ENCODE measurements at regions not wholly inside any gene's neighbourhood (a gene's known extent, or its start where the extent isn't known, plus 50 kb on each side); places are given as distances from the start of the nearest gene placed in this dataset.

DNA sequence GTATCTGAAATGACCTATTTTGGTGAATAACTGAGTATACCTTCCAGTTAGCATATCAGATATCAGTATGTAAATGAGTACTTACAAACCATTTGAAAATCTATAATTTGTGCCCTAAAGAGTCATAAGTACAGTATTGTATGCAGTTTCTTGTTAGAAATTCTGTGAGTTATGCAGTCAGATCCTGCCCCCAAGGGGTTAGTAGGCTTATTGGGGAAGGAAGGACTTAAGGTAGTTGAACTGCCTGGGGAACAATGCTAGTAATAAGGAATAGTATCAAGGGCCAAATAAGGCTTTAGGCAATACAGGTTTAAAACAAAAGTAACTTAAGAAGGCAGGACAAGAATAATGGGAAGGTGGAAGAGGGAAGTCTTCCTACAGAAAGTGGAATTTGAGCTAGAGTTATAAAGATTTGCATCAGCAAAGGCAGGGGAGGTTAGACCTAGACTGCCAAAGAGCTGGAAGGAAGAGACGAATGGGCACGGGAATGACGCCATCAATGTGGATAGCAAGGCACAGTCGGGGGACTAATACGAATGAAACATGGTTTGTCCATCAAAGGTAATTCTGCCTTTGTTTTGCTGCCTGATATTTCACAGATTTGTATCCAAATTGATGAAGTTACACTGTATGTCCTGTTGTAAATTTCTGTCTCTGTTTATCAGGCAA is 182.9 kb upstream of the DPYD start:
- DNase-seq = no peak

- DNase-seq = no peak
Measured at GRCh38 chr1:98102345-98103030, 181.7 kb upstream of the DPYD start.

DNA sequence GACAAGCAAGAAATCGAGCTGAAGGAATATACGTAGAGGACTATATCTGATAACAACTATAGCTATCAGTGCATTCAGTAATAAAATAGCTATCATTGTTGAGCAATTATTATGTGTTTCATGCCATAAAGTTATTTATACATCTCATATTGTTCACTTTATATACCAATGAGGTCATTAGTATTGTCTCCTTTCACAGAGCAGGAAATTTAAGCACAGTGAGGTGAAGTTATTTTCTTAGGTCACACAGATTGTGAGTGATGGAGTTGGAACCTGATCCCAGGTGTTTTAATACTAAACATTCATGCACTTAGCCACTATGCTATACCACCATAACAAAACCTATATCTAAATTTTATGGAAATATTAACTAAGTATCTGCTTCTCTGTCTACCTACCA is 180.5 kb upstream of the DPYD start:
- DNase-seq = no peak

DNA sequence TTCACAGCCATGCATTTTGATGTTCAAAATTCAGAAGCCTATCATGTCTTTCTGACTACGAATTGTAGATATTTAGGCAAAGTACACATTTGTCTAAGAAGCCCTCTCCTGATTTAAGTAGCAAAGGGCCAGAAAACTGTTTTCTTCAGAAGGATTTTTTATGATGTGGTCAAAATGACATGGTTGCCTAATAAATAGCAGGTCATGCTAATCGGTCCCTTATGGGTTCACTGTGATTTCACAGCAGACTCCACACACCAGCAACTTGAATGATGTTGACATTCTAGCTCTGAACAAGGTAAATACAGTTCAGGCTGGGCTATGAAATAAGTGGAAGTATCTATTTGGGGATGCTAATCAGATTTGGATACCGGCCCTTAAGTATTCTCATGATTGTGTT is 178.7 kb upstream of the DPYD start:
- DNase-seq = no peak

DNA sequence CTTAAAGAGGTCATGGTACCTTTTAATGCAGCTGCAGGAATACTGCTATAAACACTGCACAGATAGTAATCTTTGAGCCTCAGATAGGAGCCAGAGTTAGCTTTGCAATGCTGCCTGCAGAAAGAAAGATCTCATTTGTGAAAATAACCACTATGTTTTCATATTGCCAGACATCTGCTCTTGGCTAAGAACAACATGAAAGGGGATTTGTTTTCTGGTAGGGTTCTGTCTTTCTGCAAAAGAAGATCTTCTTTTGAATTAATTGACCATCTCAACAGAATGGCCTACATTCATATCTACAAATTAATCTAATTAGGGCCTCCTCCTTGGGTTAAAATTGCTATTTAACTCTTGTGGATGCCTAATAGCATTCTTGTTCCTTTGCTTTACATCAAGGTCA is 177.6 kb upstream of the DPYD start:
- DNase-seq = no peak

GRCh38 chr1:98090351-98090750 is 169.5 kb upstream of the DPYD start:
- DNase-seq = no peak

GRCh38 chr1:98088381-98088780 is 167.5 kb upstream of the DPYD start:
- no peak for DNase-seq

DNA sequence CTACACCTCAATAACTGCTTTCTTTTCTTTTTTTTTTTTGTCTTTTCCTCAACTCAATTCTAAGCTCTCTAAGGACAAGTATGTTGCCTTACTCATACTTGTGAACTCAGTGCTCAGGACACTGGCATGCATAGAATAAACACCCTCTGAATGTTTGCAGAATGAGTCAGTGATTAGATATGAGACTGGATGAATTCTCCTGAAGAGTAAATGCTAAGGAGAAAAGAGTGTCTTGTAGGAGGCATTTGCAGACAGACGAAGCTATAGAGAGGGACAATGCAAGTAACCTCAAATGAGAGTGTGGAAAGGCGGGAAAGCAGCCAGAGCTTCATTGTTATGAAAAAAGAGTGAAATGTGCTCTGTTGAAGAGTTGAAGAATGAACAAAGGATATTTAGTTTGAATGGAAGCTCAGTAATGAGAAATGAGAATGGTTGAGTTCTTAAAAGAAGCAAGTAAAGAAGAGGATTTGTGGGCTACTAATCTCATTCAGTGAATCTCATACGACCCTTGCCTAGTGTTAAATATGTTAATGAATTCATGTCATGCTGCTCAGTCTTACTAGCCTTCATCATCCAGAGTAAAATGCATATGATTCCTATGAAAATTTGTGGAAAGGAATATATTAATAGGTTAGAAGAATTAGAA is 166.1 kb upstream of the DPYD start:
- no peak for DNase-seq

GRCh38 chr1:98086156-98086555 is 165.3 kb upstream of the DPYD start:
- no peak for DNase-seq

- no peak for DNase-seq
Measured at GRCh38 chr1:98084188-98084587, 163.4 kb upstream of the DPYD start.

DNA sequence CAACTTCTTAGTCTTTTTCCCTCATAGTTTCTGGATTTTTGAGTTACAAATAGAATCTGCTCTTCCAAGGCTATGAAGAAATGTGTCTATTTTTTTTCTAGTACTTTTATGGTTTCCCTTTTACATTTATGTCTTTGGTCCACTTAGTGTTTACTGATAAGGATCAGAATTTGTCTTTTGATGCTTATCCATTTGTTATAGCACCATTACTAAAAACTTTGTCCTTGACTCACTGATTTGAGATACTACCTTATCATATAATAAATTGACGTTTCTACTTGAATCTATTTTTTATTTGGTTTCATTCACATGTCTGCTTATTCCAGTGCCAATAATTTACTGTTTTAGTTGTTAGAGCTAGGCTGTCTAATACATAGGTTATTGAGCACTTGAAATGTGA is 161.1 kb upstream of the DPYD start:
- DNase-seq = no peak

- no peak for DNase-seq
Measured at GRCh38 chr1:98078596-98078995, 157.8 kb upstream of the DPYD start.

DNA sequence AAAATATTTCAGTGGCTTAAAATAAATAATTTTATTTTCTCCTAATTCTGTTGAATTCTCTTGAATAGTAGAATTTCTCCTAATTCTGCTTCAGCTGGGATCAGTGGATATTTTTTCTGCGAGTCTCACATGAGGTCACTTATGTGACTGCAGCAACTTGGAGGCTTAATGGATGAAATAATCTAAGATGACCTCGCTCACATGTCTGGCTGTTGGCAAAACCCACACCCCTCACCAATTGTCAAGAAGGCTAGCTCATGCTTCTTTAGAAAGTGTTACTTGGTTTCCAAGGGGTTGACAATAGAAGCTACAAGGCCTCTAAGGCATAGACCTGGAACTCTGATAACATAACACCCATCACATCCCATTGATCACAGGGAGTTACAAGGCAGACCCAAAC is 156.9 kb upstream of the DPYD start:
- no peak for DNase-seq

GRCh38 chr1:98075626-98076025 is 154.8 kb upstream of the DPYD start:
- DNase-seq = no peak

DNA sequence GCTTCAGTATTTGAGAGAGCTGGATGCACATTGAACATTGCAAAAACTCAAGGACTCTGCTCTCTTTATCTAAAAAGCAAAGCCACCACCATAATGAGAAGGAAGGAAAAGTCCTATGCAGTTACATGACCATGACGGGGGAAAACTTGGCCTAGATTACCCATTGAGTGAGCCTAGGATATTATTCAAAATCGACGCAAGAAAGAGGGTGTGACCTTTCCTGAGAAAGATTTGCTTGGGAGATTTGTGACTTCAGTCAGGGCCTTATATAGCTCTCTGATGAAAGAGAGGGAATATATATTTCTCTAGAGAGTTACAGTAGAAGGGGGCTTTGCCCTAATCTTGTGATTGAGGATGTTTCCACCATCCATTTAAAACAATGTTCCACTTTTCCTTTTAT is 153.0 kb upstream of the DPYD start:
- DNase-seq = no peak

- DNase-seq = no peak
Measured at GRCh38 chr1:98073106-98073505, 152.3 kb upstream of the DPYD start.

- no peak for DNase-seq
Measured at GRCh38 chr1:98072047-98072446, 151.2 kb upstream of the DPYD start.

DNA sequence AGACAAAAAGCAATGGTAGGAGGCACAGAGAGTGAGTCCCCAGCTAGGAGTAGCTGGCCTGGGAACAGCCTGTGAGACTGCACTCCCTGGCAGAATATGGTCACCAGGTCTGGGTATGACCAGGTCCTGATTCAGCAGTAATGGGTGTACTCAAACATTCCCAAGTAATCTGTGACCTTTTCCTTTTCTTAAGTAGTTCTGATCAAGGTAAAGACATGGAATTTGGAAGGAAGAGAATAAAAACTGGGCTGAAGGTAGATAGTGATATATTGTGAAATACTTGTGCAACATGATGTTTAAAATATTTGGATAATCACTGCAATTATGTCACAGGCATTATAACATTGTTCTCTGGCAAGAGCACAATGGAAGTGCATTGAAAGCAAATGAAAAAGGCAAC is 147.2 kb upstream of the DPYD start:
- no peak for DNase-seq

GRCh38 chr1:98066911-98067310 is 146.1 kb upstream of the DPYD start:
- no peak for DNase-seq

- DNase-seq = no peak
Measured at GRCh38 chr1:98059620-98060019, 138.8 kb upstream of the DPYD start.

DNA sequence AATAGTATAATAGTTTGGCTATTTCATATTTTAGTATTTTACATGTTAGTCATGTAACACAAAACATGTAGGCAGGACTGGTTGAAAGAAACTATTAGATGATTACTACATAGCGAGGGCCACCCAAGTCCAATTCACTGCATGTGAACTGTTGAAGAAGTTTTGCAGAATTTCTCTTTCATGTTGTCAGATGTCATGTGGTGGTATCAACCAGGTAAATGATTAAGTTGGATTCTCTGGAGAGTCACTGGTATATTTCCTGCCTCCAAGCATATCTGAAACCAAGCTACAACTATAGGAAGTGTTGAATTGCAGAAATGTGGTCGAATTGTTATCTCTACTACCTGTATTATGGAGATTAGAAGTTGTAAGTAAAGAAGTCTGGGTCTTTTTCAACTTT is 137.8 kb upstream of the DPYD start:
- no peak for DNase-seq

- DNase-seq = no peak
Measured at GRCh38 chr1:98057236-98057910, 136.5 kb upstream of the DPYD start.

DNA sequence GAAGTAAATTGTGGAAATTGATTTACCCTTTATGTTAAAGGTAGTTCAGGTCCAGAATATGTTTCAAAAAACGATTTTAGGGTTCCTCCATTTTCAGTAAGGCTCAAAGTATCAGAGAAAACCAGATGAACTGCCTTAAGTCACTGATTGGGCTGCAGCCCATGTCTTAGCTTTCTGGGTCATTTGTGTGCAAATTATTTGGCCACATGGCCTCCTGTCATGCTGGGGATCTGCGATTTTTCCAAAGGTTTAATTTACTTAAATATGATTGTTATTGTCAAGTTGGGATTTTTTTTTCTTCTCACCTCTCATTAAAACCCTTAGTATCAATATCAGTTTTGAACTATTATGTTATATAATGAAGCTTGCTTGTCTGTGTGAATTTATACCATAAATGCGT is 135.9 kb upstream of the DPYD start:
- no peak for DNase-seq

- DNase-seq = no peak
Measured at GRCh38 chr1:98055457-98055856, 134.6 kb upstream of the DPYD start.

Measured in activated CD4-positive, CD25-positive, alpha-beta regulatory T cell (primary cell).